ENCODE measurements at regions not wholly inside any gene's neighbourhood (a gene's known extent, or its start where the extent isn't known, plus 50 kb on each side); places are given as distances from the start of the nearest gene placed in this dataset.
A peak's percentile ranks its signal among the peaks of the same experiment; 100 is the strongest.

DNA sequence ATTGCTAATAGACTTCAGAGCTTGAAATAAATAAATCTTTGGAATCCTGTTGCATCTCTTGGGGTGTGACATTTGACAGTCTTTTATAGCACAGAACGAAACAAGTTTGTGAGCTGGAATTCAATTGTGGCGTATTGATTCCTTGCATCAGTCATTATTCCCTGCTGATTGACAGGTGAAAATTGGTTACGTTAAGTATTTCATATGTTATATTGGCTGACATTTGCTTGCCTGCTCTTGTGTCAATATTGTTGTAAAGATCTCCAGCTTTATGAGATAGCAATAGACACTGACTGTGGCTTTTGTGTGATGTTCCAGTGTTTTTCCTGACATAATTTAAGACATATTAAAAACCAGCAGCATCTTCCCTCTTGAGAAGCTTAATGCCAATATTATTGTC lies 644.4 kb upstream of the FAM241A start:
- WGBS (ENCODE audit: insufficient coverage), result 55% methylated on average over 2 of the region's 3 CpGs

DNA sequence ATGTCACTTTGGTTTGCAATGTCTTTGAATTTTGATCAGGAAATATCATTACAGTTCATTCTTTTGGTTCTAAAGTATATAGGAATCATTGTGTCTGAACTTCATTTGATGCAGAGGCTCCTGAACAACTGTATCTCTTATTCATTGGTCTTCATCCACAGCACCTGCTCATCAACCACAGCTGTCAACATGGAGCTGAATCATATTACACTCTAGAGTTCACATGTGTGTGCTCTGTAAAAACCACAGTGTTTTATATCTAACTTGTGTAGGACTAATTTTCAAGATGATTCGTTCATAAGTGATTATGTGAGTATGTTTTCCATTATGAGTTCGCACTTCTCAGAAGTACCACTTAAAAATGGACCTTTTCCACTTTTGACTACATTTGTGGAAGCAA lies 643.3 kb upstream of the FAM241A start:
- Histone ChIP-seq H3K27ac (ENCODE audit: low read length) (no peak overlapping the region), H3K27me3 (ENCODE audit: control insufficient read depth, insufficient read depth, low read length) (no peaks in the 10 kb centered on the region), H3K9me3 (replicated peaks; ENCODE audit: control insufficient read depth, low read depth, low read length) (no peaks in the 10 kb centered on the region), H3K4me3 (ENCODE audit: low read length) (no peak overlapping the region), H3K4me1 (ENCODE audit: control insufficient read depth, insufficient read depth, low read length) (no peaks in the 10 kb centered on the region), H3K36me3 (ENCODE audit: control insufficient read depth, insufficient read depth, low read length) (no peaks in the 10 kb centered on the region)
- peak; percentile 58 for DNase-seq
- WGBS (ENCODE audit: insufficient coverage), result no CpG with 5 or more reads among the region's 2 CpGs

More for the DNA sequence above, 644.4 kb upstream of the FAM241A start:
- H3K27ac ChIP-seq (ENCODE audit: low read length), result no peak overlapping the region
- no peaks in the 10 kb centered on the region for H3K4me1 ChIP-seq (ENCODE audit: control insufficient read depth, insufficient read depth, low read length)
- no peaks in the 10 kb centered on the region for H3K27me3 ChIP-seq (ENCODE audit: control insufficient read depth, insufficient read depth, low read length)
- H3K4me3 ChIP-seq (ENCODE audit: low read length), result no peak overlapping the region
- no peak for DNase-seq
- no peaks in the 10 kb centered on the region for H3K9me3 ChIP-seq (replicated peaks; ENCODE audit: control insufficient read depth, low read depth, low read length)
- H3K36me3 ChIP-seq (ENCODE audit: control insufficient read depth, insufficient read depth, low read length), result no peaks in the 10 kb centered on the region

DNA sequence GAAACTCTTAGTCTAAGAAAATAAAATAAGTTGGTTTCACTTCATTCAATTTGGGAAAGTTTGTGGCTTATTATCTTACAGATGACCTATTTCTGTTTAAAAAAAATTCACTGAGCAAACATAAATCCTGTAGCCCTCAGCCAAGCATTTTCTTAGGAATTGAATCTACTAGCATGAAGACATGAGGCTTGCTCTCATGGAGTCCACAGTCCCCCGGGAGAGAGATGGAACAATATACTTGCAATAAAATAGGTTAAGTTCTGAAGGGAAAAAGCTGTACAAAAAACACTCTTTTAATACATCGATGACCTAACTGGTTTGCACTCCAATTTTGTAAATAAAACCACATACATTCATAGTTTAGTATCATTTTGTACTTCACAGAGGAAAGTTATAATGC lies 642.6 kb upstream of the FAM241A start:
- peak; percentile 38 for DNase-seq
- no CpG with 5 or more reads among the region's 2 CpGs for WGBS (ENCODE audit: insufficient coverage)
- Histone ChIP-seq H3K27me3 (ENCODE audit: control insufficient read depth, insufficient read depth, low read length) (no peaks in the 10 kb centered on the region), H3K4me3 (ENCODE audit: low read length) (no peak overlapping the region), H3K4me1 (ENCODE audit: control insufficient read depth, insufficient read depth, low read length) (no peaks in the 10 kb centered on the region), H3K27ac (ENCODE audit: low read length) (no peak overlapping the region), H3K36me3 (ENCODE audit: control insufficient read depth, insufficient read depth, low read length) (no peaks in the 10 kb centered on the region), H3K9me3 (replicated peaks; ENCODE audit: control insufficient read depth, low read depth, low read length) (no peaks in the 10 kb centered on the region)

DNA sequence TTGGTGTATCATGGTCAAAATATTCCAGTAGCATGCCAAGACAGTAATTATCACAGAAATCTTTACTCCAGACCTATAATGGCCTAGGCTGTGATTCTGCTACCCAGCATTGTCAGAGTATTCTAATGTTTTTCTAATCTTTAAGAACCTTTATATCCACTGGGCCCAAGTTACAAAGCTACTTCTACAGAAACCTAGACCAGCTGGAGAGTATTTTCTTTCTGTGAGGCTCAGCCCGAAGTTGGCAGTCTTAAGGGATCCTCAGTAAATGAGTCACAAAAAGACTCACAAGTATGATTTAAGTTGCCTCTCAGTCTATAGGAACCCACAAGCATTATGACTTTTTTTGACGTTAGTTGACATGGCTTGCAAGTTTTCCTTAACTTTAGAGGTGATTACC lies 638.5 kb upstream of the FAM241A start:
- Histone ChIP-seq H3K9me3 (replicated peaks; ENCODE audit: control insufficient read depth, low read depth, low read length) (no peaks in the 10 kb centered on the region), H3K36me3 (ENCODE audit: control insufficient read depth, insufficient read depth, low read length) (no peaks in the 10 kb centered on the region), H3K27me3 (ENCODE audit: control insufficient read depth, insufficient read depth, low read length) (no peaks in the 10 kb centered on the region), H3K4me3 (ENCODE audit: low read length) (no peak overlapping the region), H3K4me1 (ENCODE audit: control insufficient read depth, insufficient read depth, low read length) (no peaks in the 10 kb centered on the region), H3K27ac (ENCODE audit: low read length) (no peak overlapping the region)
- no peak for DNase-seq
- WGBS (ENCODE audit: insufficient coverage), result no CpG with 5 or more reads among the region's 2 CpGs

DNA sequence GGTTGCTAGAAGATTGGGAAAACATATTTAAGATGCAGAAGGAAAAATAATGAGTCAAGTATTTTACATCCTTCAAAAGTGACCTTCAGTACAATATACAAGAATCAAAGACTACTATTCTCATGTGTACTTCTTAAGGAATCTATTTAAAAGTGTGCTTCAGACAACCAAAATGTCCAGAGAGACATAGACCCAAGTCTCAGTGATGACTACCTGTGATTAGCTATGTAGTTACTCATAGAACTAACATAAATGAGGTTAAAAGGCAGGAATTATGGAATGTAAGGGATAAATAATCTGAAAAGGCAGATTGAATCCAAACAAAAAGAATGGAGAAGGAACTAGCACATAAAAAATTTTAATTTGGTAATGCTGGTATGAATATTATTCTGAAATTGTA lies 634.7 kb upstream of the FAM241A start:
- DNase-seq, result no peak
- Histone ChIP-seq H3K9me3 (replicated peaks; ENCODE audit: control insufficient read depth, low read depth, low read length) (no peaks in the 10 kb centered on the region), H3K36me3 (ENCODE audit: control insufficient read depth, insufficient read depth, low read length) (no peaks in the 10 kb centered on the region), H3K4me1 (ENCODE audit: control insufficient read depth, insufficient read depth, low read length) (no peaks in the 10 kb centered on the region), H3K27ac (ENCODE audit: low read length) (no peak overlapping the region), H3K27me3 (ENCODE audit: control insufficient read depth, insufficient read depth, low read length) (no peaks in the 10 kb centered on the region), H3K4me3 (ENCODE audit: low read length) (no peak overlapping the region)

DNA sequence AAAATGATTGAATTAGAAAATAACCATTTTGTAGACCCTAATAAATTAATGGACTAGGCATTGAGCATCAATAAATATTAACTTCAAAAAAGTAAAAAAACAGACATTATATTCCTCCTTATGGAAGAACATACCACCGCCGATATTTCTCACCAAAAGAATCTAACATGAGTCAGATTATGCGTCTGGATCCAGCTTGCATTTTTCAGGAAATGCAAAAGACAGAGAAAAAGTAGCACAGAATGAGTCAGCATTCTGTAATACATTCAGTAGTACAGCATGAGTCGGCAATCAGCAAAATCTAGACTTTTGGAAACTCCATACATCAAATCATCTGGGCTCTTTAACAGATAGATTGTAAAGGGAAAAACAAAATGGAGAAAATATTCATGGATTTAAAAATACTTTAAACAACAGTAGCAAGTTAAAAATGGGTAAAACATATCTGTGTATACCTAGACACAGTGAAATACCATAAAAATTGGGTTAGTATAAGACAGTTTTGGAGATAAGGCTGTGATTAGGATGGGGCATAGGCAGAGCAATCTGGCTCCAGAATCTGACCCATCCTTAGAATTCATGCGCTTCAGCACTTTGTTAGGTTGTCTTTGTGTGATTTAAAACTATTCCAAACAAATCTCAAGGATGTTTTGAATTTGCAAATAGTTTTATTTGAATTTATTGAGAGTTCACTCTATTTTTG lies 633.0 kb upstream of the FAM241A start:
- H3K4me1 ChIP-seq (ENCODE audit: control insufficient read depth, insufficient read depth, low read length), result no peaks in the 10 kb centered on the region
- H3K9me3 ChIP-seq (replicated peaks; ENCODE audit: control insufficient read depth, low read depth, low read length), result no peaks in the 10 kb centered on the region
- no peak overlapping the region for H3K4me3 ChIP-seq (ENCODE audit: low read length)
- no peak overlapping the region for H3K27ac ChIP-seq (ENCODE audit: low read length)
- no peaks in the 10 kb centered on the region for H3K27me3 ChIP-seq (ENCODE audit: control insufficient read depth, insufficient read depth, low read length)
- DNase-seq, result no peak
- WGBS (ENCODE audit: insufficient coverage), result no CpG with 5 or more reads among the region's 5 CpGs
- no peaks in the 10 kb centered on the region for H3K36me3 ChIP-seq (ENCODE audit: control insufficient read depth, insufficient read depth, low read length)

DNA sequence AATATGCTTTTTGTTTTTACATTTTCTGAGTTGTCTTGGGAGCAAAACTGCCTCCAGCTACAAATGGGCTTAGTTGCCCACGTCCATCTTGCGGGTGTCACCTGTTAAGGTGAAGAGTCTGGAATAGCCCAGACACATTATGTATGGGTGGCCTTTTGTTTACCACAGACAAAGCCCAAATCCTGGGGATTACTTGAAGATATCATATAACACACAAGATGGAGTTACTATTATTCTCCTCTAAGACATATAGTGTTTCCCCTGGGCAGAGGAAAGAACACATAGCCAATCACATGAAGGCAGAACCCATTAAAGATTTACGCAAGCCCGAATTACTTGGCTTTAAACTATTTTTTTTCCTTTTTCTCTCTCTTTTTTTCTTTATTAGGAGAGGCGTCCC lies 625.6 kb upstream of the FAM241A start:
- H3K4me3 ChIP-seq (ENCODE audit: low read length), result no peak overlapping the region
- no peaks in the 10 kb centered on the region for H3K9me3 ChIP-seq (replicated peaks; ENCODE audit: control insufficient read depth, low read depth, low read length)
- no peaks in the 10 kb centered on the region for H3K27me3 ChIP-seq (ENCODE audit: control insufficient read depth, insufficient read depth, low read length)
- H3K36me3 ChIP-seq (ENCODE audit: control insufficient read depth, insufficient read depth, low read length), result no peaks in the 10 kb centered on the region
- WGBS (ENCODE audit: insufficient coverage), result no CpG with 5 or more reads among the region's 5 CpGs
- DNase-seq, result no peak
- H3K27ac ChIP-seq (ENCODE audit: low read length), result no peak overlapping the region
- no peaks in the 10 kb centered on the region for H3K4me1 ChIP-seq (ENCODE audit: control insufficient read depth, insufficient read depth, low read length)

DNA sequence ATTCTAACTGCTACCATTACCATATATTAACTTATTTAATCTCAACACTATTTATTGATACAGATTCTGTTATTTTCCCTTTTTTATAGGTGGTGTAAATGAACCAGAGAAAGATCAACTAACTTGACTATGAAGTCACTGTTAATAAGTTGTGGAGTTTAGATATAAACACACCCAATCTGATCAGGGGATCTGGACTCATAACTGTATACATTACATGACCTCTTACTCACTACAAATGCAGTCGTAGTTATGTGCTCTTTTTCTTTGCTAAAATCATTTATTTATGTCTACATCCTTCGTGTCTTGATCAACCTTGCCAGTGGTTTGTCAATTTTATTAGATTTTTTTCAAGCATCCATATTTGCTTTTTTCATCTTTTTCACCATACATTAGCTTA lies 614.8 kb upstream of the FAM241A start:
- Histone ChIP-seq H3K4me3 (ENCODE audit: low read length) (no peak overlapping the region), H3K27me3 (ENCODE audit: control insufficient read depth, insufficient read depth, low read length) (no peaks in the 10 kb centered on the region), H3K4me1 (ENCODE audit: control insufficient read depth, insufficient read depth, low read length) (no peaks in the 10 kb centered on the region), H3K9me3 (replicated peaks; ENCODE audit: control insufficient read depth, low read depth, low read length) (no peaks in the 10 kb centered on the region), H3K27ac (ENCODE audit: low read length) (no peak overlapping the region), H3K36me3 (ENCODE audit: control insufficient read depth, insufficient read depth, low read length) (no peaks in the 10 kb centered on the region)
- DNase-seq, result no peak
- WGBS (ENCODE audit: insufficient coverage), result no CpG with 5 or more reads among the region's 2 CpGs

DNA sequence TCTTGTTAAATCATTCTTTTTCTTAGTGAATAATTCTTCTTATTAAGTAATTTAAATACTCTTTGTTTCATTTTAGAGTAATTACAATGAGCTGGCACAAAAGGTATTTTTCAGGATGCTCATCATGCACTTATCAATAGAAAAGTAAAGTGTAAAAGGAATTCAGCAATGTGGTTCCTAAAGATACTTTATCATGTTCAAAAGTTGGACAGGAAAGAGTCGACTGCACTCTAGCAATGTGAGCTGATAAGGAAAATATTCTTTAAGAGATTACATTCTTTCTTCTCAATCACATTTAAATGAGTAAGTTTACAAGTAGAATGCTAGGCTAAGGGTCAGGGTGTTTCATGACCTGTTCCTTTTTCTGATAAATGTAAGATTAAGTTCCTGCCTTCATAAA lies 609.5 kb upstream of the FAM241A start:
- WGBS (ENCODE audit: insufficient coverage), result no CpG with 5 or more reads among the region's 1 CpG
- Histone ChIP-seq H3K4me3 (ENCODE audit: low read length) (no peak overlapping the region), H3K4me1 (ENCODE audit: control insufficient read depth, insufficient read depth, low read length) (no peaks in the 10 kb centered on the region)

DNA sequence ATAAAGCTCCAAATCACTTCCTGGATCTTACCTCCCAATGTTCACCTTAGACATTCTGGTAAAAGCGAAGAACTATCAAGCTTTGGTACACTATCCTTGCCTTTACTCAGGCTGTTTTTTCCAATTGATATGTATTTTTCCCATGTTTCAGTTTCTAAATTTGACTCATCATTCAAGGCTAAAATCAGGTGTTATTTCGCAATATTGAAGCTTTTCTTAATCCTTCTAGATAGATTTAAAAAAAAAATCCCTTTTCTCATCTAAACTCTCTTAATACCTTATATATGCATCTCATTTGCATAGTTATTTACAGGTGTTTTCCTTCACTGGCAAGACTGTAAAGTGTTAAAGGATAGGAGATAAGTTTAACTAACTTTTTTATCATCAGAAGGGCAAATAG lies 608.1 kb upstream of the FAM241A start:
- 100% methylated on average over 1 of the region's 2 CpGs for WGBS (ENCODE audit: insufficient coverage)
- H3K4me1 ChIP-seq (ENCODE audit: control insufficient read depth, insufficient read depth, low read length), result no peaks in the 10 kb centered on the region
- DNase-seq, result no peak
- H3K9me3 ChIP-seq (replicated peaks; ENCODE audit: control insufficient read depth, low read depth, low read length), result no peaks in the 10 kb centered on the region
- H3K36me3 ChIP-seq (ENCODE audit: control insufficient read depth, insufficient read depth, low read length), result no peaks in the 10 kb centered on the region
- H3K27ac ChIP-seq (ENCODE audit: low read length), result no peak overlapping the region
- no peaks in the 10 kb centered on the region for H3K27me3 ChIP-seq (ENCODE audit: control insufficient read depth, insufficient read depth, low read length)
- H3K4me3 ChIP-seq (ENCODE audit: low read length), result no peak overlapping the region

More for the DNA sequence above, 609.5 kb upstream of the FAM241A start:
- Histone ChIP-seq H3K9me3 (replicated peaks; ENCODE audit: control insufficient read depth, low read depth, low read length) (no peaks in the 10 kb centered on the region), H3K27me3 (ENCODE audit: control insufficient read depth, insufficient read depth, low read length) (no peaks in the 10 kb centered on the region), H3K27ac (ENCODE audit: low read length) (no peak overlapping the region), H3K36me3 (ENCODE audit: control insufficient read depth, insufficient read depth, low read length) (no peaks in the 10 kb centered on the region)
- DNase-seq, result no peak

DNA sequence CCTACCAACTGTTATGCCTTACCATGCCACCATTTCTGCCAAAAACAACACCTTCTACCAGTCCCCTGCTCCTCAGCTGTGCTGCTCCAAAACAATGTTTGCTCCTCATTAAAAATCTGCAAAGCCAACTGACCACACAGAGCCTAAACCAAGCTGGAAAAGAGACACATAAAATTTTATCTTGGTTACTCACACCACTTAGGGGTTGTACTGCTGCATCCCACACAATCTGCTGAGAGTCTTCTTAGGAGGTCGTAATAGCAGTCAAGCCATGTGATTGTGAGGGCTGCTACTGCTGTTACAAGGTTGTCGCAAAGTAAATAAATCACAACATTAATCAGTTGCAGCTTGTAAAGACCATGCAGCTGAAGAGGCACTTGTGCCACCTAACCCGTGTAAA lies 607.4 kb upstream of the FAM241A start:
- no peak for DNase-seq

More for the DNA sequence above, 607.4 kb upstream of the FAM241A start:
- Histone ChIP-seq H3K9me3 (replicated peaks; ENCODE audit: control insufficient read depth, low read depth, low read length) (no peaks in the 10 kb centered on the region), H3K4me1 (ENCODE audit: control insufficient read depth, insufficient read depth, low read length) (no peaks in the 10 kb centered on the region), H3K27me3 (ENCODE audit: control insufficient read depth, insufficient read depth, low read length) (no peaks in the 10 kb centered on the region), H3K36me3 (ENCODE audit: control insufficient read depth, insufficient read depth, low read length) (no peaks in the 10 kb centered on the region), H3K4me3 (ENCODE audit: low read length) (no peak overlapping the region), H3K27ac (ENCODE audit: low read length) (no peak overlapping the region)
- WGBS (ENCODE audit: insufficient coverage), result 0% methylated on average over 1 of the region's 3 CpGs
